Stimulated activated CD8-positive, alpha-beta memory T cell treated with anti-CD3 and anti-CD28 coated beads, Interleukin-15, amount 100 ng/mL, for 48 hours (primary cell): ENCODE measurements at regions not wholly inside any gene's neighbourhood (a gene's known extent, or its start where the extent isn't known, plus 50 kb on each side); places are given as distances from the start of the nearest gene placed in this dataset.

Experiments used
- DNase-seq, 2 donors: peaks; one replicate each; pipeline ENCODE4 v3.0.0-alpha.2; 2020; ENCODE audit warnings: low read depth in 2 of 2

DNA sequence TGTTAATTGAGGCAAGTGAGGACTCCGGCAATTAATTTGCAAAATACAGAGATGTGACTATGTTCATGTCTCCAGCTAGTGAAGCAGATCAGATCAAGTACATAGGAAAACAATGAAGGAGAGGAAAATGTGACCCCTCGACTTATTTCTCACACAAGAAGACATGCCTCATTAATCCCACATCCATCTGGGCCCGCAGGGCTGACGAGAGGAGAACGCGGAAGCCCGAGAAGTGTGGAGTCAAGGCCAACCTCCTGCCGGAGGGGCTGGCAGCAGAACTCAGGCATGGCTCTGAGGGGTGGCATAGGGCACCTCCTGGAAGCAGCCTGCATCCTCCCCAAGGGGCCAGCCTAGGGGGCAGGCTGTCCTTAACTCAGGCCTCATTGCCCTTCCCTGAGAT lies 54.4 kb downstream of the ZNF503 start:
- no peak for DNase-seq

DNA sequence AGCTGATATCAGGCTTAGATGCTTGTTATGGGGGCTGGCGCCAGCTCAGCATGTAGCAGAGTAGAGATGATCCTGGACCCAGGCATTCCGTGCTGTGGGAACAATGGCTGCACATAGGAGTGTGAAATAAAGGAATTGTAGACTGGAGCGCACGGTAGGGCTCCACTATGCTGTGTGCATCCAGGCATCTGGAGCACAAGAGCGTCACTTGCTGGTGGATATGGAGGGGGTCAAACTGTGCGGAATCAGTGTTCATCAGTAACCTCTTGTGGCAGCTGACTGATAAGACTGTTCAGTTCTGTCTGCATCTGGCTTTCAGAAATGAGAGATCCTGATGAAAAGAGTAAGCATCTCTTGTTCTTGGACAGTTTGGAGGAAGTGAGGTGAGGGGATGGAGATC lies 55.8 kb downstream of the ZNF503 start:
- DNase-seq: no peak

DNA sequence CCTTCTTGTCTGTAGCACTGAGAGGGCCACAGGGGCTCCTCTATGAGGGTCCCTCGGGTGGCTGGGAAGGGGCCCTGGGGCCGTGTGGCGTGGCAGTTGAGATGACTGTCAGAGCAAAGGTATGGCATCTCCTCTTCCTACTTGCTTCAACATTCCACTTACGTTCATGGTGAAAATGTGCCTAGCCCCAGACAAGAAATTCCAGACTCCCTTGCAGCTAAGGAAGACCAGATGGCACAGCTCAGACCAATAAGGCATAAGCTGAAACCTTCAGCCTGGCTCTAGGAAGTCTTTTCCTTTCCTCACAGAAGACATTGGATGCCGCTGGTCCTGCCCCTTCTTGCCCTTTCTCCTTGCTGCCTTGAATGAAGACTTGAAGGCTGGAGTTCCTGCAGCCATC lies 57.4 kb downstream of the ZNF503 start:
- no peak for DNase-seq

DNA sequence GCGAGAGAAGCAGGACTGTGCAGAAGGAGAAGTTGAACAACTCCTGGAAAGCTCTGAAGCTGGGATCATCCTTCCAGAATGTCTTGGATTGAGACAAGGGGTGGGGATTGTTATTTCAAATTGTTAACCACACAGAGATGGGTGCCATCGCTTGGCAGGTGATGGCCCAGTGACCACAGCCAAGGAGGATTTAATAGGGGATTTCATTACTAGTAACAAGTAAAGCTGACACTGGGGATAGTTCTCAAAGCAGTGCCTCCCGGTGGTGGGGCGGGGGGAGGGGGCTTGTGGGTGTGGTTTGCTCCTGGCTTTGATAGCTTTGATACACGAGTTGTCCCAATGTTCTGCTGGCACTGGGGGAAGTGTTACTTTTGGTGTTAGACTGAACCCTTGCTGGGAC lies 59.2 kb downstream of the ZNF503 start:
- no peak for DNase-seq

DNA sequence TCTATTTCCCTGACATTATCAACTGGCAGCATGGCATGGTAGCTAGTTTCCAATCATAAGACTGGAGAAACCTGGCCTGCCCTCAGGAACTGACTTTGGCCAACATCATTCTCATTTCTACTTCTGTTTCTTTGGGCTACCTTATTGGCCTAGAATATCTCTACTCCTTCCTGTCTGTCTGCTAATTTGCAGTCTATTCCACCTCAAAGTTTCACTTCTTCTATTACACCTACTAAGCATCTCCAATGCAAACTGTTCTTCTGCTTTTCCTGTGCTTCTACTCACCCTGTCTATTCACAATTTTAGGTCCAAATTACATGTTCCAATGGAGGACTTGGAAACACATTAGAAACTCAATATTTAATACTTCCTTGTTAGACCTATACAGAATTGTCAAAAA lies 65.6 kb downstream of the ZNF503 start:
- DNase-seq: no peak

DNA sequence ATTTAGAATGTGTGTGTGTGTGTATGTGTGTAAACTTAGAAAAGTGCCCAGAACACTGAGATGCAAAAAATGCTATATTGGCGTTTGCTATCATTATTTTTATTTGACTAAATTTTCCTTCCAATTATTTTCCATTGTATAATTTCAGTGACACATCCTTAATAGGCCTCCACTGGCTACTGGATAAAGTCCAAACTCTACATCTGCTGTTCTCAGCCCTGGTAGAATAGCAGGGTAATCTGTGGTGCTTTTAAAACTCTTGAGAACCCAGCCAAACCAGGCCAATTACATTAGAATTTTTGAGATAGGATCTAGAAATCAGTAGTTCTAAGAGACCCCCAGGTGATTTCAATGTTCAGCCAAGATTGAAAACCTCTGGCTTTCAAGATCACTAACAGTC lies 66.4 kb downstream of the ZNF503 start:
- no peak for DNase-seq

DNA sequence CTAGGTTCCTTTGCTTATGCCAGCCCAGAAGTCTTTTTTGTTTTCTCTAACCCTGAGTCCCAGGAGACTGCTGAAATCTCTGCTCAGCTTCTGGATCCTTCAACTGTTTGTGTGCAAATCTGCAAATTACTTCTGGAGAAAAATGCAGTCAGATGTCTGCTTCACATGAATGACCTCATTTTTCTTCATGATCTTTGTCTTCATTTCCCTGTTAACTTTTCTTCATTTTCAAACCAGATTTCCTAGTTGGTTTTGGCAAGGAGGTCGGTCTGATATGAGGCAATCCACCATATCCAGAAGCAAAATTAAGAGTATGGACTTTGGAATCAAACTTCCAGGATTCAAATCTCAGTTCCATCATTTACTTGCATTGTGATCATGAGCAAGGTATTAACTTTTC lies 66.8 kb downstream of the ZNF503 start:
- no peak for DNase-seq

DNA sequence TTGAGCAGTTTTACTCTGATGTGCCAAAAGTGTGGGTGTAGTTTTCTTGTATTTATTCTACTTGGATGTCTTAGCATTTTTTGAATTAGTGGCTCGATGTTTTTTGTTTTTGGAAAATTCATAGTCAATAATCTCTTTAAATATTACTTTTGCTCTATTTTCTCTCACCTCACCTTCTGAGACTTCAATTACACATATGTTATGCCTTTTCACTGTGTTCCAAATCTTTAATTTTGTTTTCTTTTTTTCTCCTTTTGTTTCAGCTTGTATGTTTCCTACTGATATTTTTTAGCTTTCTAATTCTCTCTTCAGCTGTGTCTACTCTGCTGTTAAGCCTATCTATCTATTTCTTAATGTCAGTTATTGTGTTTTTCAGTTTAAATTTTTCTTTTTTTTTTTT lies 69.5 kb downstream of the ZNF503 start:
- no peak for DNase-seq

DNA sequence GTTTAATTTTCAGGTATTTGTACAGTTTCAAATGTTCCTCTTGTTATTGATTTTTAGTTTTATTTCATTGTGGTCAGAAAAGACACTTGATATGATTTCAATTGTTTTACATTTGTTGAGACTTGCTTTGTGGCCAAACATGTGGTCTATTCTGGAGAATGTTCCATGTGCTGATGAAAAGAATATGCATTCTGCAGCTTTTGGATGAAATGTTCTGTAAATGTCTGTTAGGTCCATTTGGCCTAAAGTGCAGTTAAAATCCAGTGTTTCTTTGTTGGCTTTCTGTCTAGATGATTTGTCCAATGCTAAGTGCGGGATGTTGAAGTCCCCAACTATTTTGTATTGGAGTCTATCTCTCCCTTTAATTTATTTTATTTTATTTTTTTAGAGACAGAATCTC lies 70.5 kb downstream of the ZNF503 start:
- no peak for DNase-seq

DNA sequence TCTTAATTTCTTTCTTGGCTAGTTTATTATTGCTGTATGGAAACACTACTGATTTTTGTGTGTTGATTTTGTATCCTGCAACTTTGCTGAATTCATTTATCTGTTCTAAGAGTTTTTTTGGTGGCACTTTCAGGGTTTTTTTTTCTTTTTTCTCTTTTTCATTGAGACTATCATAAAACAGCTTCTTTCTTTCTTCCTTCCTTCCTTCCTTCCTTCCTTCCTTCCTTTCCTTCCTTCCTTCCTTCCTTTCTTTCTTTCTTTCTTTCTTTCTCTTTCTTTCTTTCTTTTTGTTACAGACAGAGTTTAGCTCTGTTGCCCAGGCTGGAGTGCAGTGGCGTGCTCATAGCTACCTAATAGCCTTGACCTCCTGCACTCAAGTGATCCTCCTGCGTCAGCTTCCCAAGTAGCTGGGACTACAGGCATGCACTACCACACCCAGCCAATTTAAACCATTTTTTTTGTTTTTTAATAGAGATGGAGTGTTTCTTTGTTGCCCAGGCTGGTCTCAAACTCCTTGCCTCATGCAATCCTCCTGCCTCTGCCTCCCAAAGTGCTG lies 72.3 kb downstream of the ZNF503 start:
- no peak for DNase-seq

DNA sequence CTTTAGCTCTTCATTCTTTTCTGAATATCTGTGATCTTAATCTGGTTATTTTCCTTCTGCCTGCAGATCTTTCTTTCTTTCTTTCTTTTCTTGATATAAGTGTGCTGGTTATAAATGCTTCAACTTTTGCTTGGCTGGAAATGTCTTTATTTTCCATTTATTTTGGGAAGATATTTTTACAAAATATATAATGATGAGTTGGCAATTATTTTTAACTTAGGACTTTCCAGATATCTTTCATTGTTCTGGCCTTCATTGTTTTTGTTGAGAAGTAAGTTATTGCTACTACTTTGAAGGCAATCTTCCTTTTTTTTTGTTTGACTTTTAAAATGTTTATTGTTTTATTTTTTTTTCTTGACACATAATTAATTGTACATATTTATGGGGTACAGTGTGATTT lies 75.3 kb downstream of the ZNF503 start:
- DNase-seq: no peak

DNA sequence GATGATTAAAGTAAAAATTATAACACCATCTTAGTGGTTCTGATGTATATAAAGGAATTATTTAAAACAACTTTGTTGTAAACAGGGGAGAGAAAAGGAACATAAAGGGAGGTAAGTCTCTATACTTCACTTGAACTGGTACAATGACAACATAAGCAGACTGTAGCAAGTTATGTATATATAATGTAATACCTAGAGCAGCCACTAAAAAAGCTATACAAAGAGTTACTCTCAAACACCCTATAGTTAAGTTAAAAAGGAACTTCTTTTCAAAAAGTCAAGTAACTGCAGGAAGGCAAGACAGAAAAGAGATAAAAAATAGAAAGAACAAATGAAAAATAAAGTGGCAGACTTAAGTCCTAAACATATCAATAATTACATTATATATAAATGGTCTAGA lies 82.3 kb downstream of the ZNF503 start:
- DNase-seq: no peak

DNA sequence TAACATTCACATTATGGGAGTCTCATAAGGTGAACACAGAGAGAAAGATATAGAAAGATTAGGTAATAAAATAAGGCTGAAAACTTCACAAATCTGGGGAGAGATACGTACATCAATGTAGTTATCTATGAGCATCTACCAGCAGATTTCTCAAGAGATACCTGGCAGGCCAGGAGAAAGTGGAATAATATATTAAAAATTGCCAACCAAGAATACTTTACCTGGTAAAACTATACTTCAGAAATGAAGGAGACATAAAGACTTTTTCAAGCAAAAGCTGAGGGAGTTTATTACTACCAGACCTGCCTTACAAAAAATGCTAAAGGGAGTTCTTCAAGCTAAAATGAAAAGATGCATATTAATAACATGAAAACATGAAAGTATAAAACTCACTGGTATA lies 78.8 kb upstream of the COMTD1 start:
- DNase-seq: no peak

DNA sequence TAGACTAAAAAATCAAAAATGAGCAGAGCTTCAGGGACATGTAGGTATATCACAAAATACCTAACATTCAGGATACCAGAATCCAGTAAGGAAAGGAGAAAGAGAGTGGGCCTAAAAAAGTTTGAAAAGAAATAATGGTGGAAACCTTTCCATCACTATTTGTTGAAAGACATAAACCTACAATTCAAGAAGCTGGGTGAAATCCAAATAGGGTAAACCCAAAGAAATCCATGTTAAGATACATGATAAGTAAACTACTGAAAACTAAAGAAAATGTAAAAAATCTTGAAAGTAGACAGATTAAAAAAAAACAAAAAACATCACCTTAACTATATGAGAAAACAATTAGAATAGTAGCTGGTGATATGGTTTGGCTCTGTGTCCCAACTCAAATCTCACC lies 76.7 kb upstream of the COMTD1 start:
- no peak for DNase-seq

DNA sequence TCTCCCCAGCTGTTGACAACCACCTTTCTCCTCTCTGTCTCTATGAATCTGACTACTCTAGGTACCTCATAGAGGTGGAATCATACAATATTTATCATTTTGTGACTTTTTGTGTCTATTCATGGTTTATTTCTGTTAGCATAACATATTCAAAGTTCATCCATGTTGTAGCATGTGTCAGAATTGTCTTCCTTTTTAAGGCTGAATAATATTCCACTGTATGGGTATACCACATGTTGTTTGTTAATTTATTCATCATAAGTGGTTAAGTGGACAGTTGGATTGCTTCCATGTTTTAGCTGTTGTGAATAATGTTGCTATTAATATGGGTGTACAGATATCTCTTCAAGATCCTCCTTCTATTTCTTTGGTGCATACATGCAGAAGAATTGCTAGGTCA lies 69.9 kb upstream of the COMTD1 start:
- no peak for DNase-seq

DNA sequence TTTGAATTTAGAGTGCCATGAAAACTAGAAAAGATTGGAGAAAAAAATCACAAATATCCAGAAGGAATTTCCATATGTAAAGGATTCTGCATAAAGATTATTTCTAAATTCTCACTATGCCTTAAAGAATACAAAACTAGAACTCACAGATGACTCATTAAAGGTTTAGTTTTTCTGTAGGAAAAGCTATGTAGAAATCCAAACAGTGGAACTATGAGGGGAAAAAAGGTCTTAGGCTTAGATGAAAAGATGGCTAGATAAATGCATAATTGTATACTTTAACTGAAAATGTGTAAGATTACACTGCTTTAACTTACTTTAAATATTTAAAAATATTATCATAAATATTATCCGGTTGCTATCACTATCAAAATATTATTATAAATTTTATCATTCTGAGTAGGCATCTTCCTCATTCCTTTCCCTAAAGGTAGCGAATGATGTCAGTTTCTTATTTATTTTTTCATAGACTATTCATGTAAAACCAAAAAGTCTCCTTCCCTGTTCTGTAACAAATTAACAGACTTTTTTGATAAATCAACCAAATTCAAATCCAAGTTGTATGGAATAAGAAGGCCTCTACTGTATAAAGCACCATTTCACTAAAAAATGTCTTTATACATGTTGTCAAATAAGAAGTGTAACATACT lies 69.1 kb upstream of the COMTD1 start:
- no peak for DNase-seq

DNA sequence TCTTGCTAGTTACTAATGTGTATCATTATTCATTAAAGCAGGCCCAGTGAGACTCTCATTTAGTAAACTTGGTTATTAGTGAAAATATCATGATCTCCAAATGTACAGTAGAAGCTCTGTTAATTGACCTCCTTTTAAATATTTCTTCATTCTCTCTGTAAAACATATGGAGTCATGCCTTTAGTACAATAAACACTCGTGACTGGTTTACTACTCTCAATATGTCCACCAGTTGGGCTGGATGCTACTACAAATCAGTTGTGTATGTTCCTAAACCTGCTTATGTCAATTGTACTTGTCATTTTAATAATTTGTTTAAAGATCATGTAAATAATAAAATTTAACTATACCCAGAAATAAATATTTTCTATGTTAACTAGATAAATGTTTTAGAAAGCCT lies 68.6 kb upstream of the COMTD1 start:
- no peak for DNase-seq

DNA sequence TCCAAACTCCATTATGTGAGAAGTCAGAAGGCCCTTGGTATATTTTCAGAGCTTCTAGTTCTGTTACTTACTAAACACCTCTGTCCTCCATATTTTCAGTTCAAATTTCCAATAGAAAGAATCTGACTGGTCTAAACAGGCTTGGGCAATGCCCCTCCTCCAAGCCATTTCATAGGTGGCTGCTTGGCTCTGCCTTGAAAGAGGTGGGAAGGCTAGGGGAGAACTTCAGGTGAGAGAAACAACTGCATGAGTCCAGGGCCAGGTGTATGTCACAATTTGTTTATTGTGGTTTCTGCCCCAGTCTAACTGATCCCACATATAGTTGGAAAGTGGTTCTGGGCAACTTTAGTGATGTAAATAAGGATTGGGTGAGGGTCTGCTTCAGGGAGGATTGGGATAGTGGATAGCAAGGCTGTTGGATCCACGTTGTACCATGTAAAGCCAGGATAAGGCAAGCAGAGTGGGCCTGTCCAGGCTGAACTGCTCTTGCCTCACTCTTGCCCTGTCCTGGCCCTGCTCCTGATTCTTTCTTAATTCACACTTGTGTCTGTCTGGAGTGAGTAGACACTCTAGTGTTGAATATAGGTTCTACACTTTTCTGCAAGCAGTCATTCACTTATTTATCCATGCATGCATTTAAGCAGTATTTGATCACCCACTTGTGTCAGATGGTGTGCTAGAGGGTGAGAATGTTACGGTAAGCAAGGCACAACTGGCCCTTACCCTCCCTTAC lies 67.5 kb upstream of the COMTD1 start:
- DNase-seq: no peak

DNA sequence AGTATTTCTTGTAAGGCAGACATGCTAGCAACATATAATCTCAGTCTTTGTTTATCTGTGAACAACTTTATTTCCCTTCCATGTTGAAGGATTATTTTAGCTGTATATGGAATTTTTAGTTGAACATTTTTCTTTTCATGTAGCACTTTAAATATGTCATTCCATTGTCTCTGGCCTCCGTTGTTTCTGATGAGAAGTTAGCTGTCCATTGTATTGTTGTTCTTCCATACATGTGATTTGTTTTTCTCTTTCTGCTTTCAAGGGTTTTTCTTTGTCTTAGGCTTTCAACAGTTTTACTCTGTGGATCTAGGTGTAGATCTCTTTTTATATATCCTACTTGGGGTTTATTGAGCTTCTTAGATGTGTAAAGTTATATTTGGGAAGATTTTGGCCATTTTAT lies 66.3 kb upstream of the COMTD1 start:
- no peak for DNase-seq

DNA sequence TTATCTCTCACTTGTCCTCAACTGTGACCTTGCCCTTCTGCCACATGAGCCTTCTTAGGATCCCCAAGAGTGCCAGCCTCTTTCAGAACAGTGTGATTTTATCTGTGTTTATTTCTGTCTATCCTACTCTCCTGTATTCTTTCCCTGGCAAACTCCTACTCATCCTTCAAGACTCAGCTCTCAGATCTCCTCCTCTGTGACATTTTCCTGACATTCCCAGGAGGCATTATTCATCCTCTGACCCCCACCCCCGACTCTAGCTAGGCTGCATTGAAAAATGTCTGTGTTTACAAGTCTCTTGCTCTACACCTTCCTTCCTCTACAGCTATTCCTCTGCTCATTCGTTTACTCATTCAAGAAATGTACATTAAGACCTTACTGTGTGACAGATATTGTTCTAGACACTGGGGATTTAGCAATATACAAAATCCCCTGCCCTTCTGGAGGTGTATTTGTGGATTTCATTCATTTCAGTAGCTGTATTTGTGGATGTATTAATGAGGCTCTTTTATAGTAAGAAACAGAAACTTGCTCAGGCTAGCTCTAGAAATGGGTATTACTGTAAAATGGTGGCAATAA lies 61.4 kb upstream of the COMTD1 start:
- DNase-seq: no peak

DNA sequence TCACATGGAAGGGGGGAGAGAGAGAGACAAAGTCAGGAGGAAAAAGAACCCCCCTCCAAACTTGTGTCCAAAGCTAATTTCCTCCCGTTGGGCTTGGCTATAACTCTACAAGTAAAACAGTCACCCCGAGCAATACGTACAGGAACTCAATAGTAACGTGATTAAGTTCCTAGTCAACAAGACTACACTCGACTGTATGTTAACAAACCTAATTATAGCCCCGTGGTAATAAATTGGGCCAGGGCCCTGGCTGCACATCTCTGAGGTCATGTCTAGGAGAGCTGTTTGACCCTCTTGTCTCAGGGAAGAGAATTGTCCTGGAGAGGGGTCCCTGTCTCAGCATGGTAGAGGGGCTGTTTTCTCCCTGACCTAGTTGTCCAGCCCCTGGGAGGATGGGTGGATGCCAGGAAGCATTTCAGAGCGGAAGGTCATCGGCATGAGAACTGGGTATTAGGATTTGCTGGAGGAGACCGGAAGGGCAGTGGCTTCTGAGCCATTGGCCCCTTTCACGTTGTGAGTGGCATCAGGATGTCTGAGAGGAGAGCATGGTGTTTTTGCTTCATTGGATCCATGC lies 60.2 kb upstream of the COMTD1 start:
- no peak for DNase-seq

DNA sequence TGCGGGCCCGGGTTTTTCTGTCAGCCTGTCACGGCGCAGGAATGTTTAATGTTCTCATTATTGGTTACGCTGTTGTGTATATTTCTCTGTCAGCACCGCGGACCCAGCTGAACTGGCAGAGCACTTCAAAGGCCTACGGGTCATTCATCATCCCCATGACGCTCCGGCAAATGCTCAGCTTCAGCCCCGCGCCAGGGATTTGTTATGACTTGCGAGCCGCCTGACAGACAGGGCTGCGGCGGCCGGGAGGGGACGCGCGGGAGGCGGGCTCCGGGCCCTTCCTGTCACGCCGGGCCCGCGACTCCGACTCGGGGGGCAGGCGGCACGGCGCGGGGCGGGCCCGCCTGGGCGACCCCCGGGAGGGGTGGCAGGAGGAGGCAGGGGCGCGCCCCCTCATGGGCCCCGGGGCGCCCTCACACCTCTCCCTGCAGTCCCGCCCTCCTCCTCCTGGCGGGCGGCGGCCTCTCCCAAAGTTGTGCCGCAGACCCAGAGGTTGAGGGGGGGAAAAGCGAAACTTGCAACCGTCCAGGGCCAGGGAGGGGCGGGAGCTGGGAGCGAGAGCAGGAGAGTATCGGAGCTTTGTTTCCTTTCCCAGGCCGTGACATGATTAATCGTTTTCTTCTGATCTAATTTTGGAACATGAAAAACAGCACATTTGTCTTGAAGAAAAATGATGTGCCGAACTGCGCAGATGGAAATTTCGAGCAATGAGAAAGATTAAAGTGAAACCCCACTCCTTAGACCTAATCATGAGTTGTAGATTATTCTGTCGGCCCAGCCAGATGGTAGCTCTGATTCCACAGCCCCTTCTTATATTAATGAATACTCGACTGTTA lies 59.3 kb upstream of the COMTD1 start:
- DNase-seq: peak; percentile 57 to 58
